PFSK-1 (cell line): ENCODE measurements at regions not wholly inside any gene's neighbourhood (a gene's known extent, or its start where the extent isn't known, plus 50 kb on each side); places are given as distances from the start of the nearest gene placed in this dataset.

Source experiments
- FOXP2 ChIP-seq: optimal IDR thresholded peaks from 2 replicates; pipeline ENCODE3; 2011; ENCODE audit warnings: borderline replicate concordance, control low read depth, inconsistent platforms; ENCODE audit not compliant: insufficient read depth; ENCODE audit errors: extremely low read length, extremely low read depth
- POLR2AphosphoS5 ChIP-seq: IDR thresholded peaks from 2 replicates; pipeline ENCODE4 v1.6.1; 2012; ENCODE audit warnings: low read depth, mild to moderate bottlenecking, control low read depth, low read length, moderate library complexity
- REST ChIP-seq, 2 experiments: IDR thresholded peaks; 2 replicates each; pipeline versions ENCODE4 v1.6.1 to v1.8.0; 2011 to 2012; ENCODE audit warnings: low read depth in 2 of 2, low read length in 2 of 2, control low read depth in 1 of 2, inconsistent platforms in 1 of 2, mild to moderate bottlenecking in 1 of 2, moderate library complexity in 1 of 2; ENCODE audit not compliant: insufficient read depth in 1 of 2
- SIN3A ChIP-seq: IDR thresholded peaks from 2 replicates; pipeline ENCODE4 v1.6.1; 2012; ENCODE audit warnings: mild to moderate bottlenecking, low read length, moderate library complexity, borderline replicate concordance; ENCODE audit not compliant: insufficient read depth
- TAF1 ChIP-seq: IDR thresholded peaks from 2 replicates; pipeline ENCODE4 v1.6.1; 2012; ENCODE audit warnings: low read length, control low read depth, borderline replicate concordance; ENCODE audit not compliant: insufficient read depth

- TF ChIP-seq POLR2AphosphoS5: no peak
- no peak for TF ChIP-seq REST (IDR thresholded peaks at IDR 0.05; ENCODE audit: insufficient read depth in 1 of 2, low read depth in 2 of 2, low read length in 2 of 2)
- TF ChIP-seq SIN3A: no peak
- no peak for TF ChIP-seq TAF1
- no peak for TF ChIP-seq FOXP2
Measured at GRCh38 chr9:75700252-75700640, 190.2 kb upstream of the PCSK5 start.

GRCh38 chr9:75707191-75707590 lies 183.3 kb upstream of the PCSK5 start:
- no peak for TF ChIP-seq FOXP2
- no peak for TF ChIP-seq REST (IDR thresholded peaks at IDR 0.05; ENCODE audit: insufficient read depth in 1 of 2, low read depth in 2 of 2, low read length in 2 of 2)
- no peak for TF ChIP-seq SIN3A
- no peak for TF ChIP-seq TAF1
- TF ChIP-seq POLR2AphosphoS5: no peak

- no peak for TF ChIP-seq REST (IDR thresholded peaks at IDR 0.05; ENCODE audit: insufficient read depth in 1 of 2, low read depth in 2 of 2, low read length in 2 of 2)
Measured at GRCh38 chr9:75709698-75710097, 180.8 kb upstream of the PCSK5 start.

GRCh38 chr9:75712700-75713099 lies 177.8 kb upstream of the PCSK5 start:
- TF ChIP-seq POLR2AphosphoS5 (no peak), SIN3A (no peak), TAF1 (no peak), FOXP2 (no peak), REST (IDR thresholded peaks at IDR 0.05; ENCODE audit: insufficient read depth in 1 of 2, low read depth in 2 of 2, low read length in 2 of 2) (no peak)

- TF ChIP-seq REST (IDR thresholded peaks at IDR 0.05; ENCODE audit: insufficient read depth in 1 of 2, low read depth in 2 of 2, low read length in 2 of 2): no peak
- TF ChIP-seq FOXP2: no peak
Measured at GRCh38 chr9:75713335-75713734, 177.1 kb upstream of the PCSK5 start.
